Liver (tissue), 7 donors: ENCODE measurements at regions not wholly inside any gene's neighbourhood (a gene's known extent, or its start where the extent isn't known, plus 50 kb on each side); places are given as distances from the start of the nearest gene placed in this dataset.

ENCODE experiments used
- DNase-seq: peaks from one replicate; pipeline ENCODE4 v3.0.0-alpha.2; 2017; ENCODE audit warnings: low spot score
- H3K27ac ChIP-seq, 2 donors: one replicate each; pipeline ENCODE4 v1.7.0; 2013; ENCODE audit warnings: inconsistent platforms in 2 of 2, low read length in 2 of 2, control low read depth in 1 of 2, low read depth in 1 of 2, mild to moderate bottlenecking in 1 of 2
- H3K27me3 ChIP-seq, 4 donors: one replicate each; pipeline versions ENCODE4 v1.6.1 to v1.7.0; 2013; ENCODE audit warnings: low read length in 3 of 4, inconsistent platforms in 1 of 4, mild to moderate bottlenecking in 1 of 4, moderate library complexity in 1 of 4; ENCODE audit not compliant: control insufficient read depth in 4 of 4, insufficient read depth in 4 of 4
- H3K36me3 ChIP-seq, 4 donors: one replicate each; pipeline versions ENCODE4 v1.6.1 to v1.7.0; 2013; ENCODE audit warnings: low read length in 3 of 4, mild to moderate bottlenecking in 3 of 4, low read depth in 1 of 4, moderate library complexity in 1 of 4; ENCODE audit not compliant: control insufficient read depth in 4 of 4, insufficient read depth in 3 of 4
- H3K4me1 ChIP-seq, 4 donors: one replicate each; pipeline versions ENCODE4 v1.6.1 to v1.7.0; 2013; ENCODE audit warnings: low read length in 3 of 4, mild to moderate bottlenecking in 3 of 4, moderate library complexity in 1 of 4; ENCODE audit not compliant: control insufficient read depth in 4 of 4, insufficient read depth in 4 of 4
- H3K4me3 ChIP-seq, 3 donors: one replicate each; pipeline versions ENCODE4 v1.6.1 to v1.7.0; 2013; ENCODE audit warnings: low read length in 3 of 3, control low read depth in 1 of 3, low read depth in 1 of 3, mild to moderate bottlenecking in 1 of 3
- H3K9ac ChIP-seq, 2 donors: one replicate each; pipeline ENCODE4 v1.7.0; 2013; ENCODE audit warnings: low read length in 2 of 2, mild to moderate bottlenecking in 2 of 2, moderate library complexity in 2 of 2, control low read depth in 1 of 2, low read depth in 1 of 2
- H3K9me3 ChIP-seq, 4 donors: one replicate each; pipeline versions ENCODE4 v1.6.1 to v1.7.0; 2013; ENCODE audit warnings: low read length in 3 of 4; ENCODE audit not compliant: control insufficient read depth in 4 of 4
- EGR1 ChIP-seq, 2 donors: IDR thresholded peaks; 2 replicates each; pipeline ENCODE4 v1.6.1; 2016 to 2018; ENCODE audit warnings: antibody characterized with exemption in 2 of 2, low read depth in 2 of 2
- FOXA1 ChIP-seq: IDR thresholded peaks from 2 replicates; pipeline ENCODE4 v1.6.1; 2016; ENCODE audit warnings: antibody characterized with exemption
- FOXA2 ChIP-seq: IDR thresholded peaks from 2 replicates; pipeline ENCODE4 v1.6.1; 2016; ENCODE audit warnings: antibody characterized with exemption
- GABPA ChIP-seq, 2 donors: IDR thresholded peaks in 1 of 2; conservative IDR thresholded peaks in 1 of 2; 2 replicates each; pipeline ENCODE4 v1.6.1; 2016; ENCODE audit warnings: antibody characterized with exemption in 2 of 2, mild to moderate bottlenecking in 1 of 2, moderate library complexity in 1 of 2
- HNF4A ChIP-seq, 2 donors: conservative IDR thresholded peaks; 2 replicates each; pipeline ENCODE4 v1.6.1; 2016; ENCODE audit warnings: antibody characterized with exemption in 2 of 2, mild to moderate bottlenecking in 2 of 2
- HNF4G ChIP-seq: IDR thresholded peaks from 2 replicates; pipeline ENCODE4 v1.6.1; 2016; ENCODE audit warnings: antibody characterized with exemption
- JUND ChIP-seq, 2 donors: IDR thresholded peaks; 2 replicates each; pipeline ENCODE4 v1.6.1; 2016; ENCODE audit warnings: antibody characterized with exemption in 2 of 2
- NR2F2 ChIP-seq: IDR thresholded peaks from 2 replicates; pipeline ENCODE4 v1.6.1; 2016; ENCODE audit warnings: antibody characterized with exemption
- RAD21 ChIP-seq, 2 donors: IDR thresholded peaks; 2 replicates each; pipeline ENCODE4 v1.6.1; 2016; ENCODE audit warnings: antibody characterized with exemption in 2 of 2, mild to moderate bottlenecking in 2 of 2
- RXRA ChIP-seq, 2 donors: IDR thresholded peaks; 2 replicates each; pipeline ENCODE4 v1.6.1; 2017 to 2018; ENCODE audit warnings: antibody characterized with exemption in 2 of 2, mild to moderate bottlenecking in 1 of 2
- YY1 ChIP-seq: IDR thresholded peaks from 2 replicates; pipeline ENCODE4 v1.6.1; 2016; ENCODE audit warnings: antibody characterized with exemption, mild to moderate bottlenecking
- WGBS: extraction: QIAGEN DNeasy Blood & Tissue Kit; methylation state at CpG from one replicate; pipeline ENCODE4 v1.1.7; 2013; 5-methylcytosine and 5-hydroxymethylcytosine counted together
- TF ChIP-seq, protein P1 (sequence below): IDR thresholded peaks from 2 replicates; pipeline ENCODE4 v1.6.1; 2016; ENCODE audit warnings: antibody characterized with exemption
- TF ChIP-seq, protein P2 (sequence below): IDR thresholded peaks from 2 replicates; pipeline ENCODE4 v1.6.1; 2016; ENCODE audit warnings: antibody characterized with exemption, mild to moderate bottlenecking
- TF ChIP-seq, protein P3 (sequence below): IDR thresholded peaks from 2 replicates; pipeline ENCODE4 v1.6.1; 2016; ENCODE audit warnings: antibody characterized with exemption
- TF ChIP-seq, protein P4 (sequence below): IDR thresholded peaks from 2 replicates; pipeline ENCODE4 v1.6.1; 2016; ENCODE audit warnings: antibody characterized with exemption
- donor health status: healthy.
- donor health status: healthy.
- donor health status: healthy.
- donor health status: healthy.

DNA sequence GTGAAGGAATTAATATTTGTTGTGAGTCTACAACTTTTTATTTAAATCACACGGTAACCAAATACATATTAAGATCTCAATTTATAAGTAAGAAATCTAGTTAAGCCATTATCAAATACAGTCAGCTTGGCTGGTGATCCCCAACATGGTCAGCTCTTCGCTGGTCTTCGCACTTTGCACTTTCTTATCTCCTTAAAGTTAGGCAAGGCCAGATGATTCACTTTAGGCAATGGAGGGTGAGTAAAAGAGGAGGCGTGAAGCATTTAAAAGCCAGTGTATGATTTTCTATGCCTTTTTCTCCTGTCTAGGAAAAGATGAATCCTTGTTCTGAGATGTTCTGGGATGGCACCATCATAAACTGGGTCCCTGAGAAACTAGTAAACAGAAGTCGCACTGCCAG lies 793.7 kb upstream of the ARGLU1 start:
- Histone ChIP-seq H3K9me3 (no peaks in the 10 kb centered on the region), H3K4me3 (no peak overlapping the region), H3K27ac (no peak overlapping the region), H3K9ac (no peak overlapping the region), H3K4me1 (no peaks in the 10 kb centered on the region), H3K36me3 (no peaks in the 10 kb centered on the region), H3K27me3 (peaks cover 0 to 7% (median 0%) of the 10 kb centered on the region in 4 donors)
- no peak for DNase-seq
- no peak for TF ChIP-seq JUND (IDR thresholded peaks at IDR 0.05)
- TF ChIP-seq RXRA (IDR thresholded peaks at IDR 0.05) = no peak
- TF ChIP-seq, protein P1, sequence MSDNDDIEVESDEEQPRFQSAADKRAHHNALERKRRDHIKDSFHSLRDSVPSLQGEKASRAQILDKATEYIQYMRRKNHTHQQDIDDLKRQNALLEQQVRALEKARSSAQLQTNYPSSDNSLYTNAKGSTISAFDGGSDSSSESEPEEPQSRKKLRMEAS = no peak
- TF ChIP-seq FOXA1 = no peak
- no peak for TF ChIP-seq EGR1 (IDR thresholded peaks at IDR 0.05; ENCODE audit: low read depth in 2 of 2)
- no peak for TF ChIP-seq NR2F2
- TF ChIP-seq HNF4A (conservative IDR thresholded peaks at IDR 0.05) = no peak
- TF ChIP-seq, protein P2, sequence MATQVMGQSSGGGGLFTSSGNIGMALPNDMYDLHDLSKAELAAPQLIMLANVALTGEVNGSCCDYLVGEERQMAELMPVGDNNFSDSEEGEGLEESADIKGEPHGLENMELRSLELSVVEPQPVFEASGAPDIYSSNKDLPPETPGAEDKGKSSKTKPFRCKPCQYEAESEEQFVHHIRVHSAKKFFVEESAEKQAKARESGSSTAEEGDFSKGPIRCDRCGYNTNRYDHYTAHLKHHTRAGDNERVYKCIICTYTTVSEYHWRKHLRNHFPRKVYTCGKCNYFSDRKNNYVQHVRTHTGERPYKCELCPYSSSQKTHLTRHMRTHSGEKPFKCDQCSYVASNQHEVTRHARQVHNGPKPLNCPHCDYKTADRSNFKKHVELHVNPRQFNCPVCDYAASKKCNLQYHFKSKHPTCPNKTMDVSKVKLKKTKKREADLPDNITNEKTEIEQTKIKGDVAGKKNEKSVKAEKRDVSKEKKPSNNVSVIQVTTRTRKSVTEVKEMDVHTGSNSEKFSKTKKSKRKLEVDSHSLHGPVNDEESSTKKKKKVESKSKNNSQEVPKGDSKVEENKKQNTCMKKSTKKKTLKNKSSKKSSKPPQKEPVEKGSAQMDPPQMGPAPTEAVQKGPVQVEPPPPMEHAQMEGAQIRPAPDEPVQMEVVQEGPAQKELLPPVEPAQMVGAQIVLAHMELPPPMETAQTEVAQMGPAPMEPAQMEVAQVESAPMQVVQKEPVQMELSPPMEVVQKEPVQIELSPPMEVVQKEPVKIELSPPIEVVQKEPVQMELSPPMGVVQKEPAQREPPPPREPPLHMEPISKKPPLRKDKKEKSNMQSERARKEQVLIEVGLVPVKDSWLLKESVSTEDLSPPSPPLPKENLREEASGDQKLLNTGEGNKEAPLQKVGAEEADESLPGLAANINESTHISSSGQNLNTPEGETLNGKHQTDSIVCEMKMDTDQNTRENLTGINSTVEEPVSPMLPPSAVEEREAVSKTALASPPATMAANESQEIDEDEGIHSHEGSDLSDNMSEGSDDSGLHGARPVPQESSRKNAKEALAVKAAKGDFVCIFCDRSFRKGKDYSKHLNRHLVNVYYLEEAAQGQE = no peak
- TF ChIP-seq, protein P3, sequence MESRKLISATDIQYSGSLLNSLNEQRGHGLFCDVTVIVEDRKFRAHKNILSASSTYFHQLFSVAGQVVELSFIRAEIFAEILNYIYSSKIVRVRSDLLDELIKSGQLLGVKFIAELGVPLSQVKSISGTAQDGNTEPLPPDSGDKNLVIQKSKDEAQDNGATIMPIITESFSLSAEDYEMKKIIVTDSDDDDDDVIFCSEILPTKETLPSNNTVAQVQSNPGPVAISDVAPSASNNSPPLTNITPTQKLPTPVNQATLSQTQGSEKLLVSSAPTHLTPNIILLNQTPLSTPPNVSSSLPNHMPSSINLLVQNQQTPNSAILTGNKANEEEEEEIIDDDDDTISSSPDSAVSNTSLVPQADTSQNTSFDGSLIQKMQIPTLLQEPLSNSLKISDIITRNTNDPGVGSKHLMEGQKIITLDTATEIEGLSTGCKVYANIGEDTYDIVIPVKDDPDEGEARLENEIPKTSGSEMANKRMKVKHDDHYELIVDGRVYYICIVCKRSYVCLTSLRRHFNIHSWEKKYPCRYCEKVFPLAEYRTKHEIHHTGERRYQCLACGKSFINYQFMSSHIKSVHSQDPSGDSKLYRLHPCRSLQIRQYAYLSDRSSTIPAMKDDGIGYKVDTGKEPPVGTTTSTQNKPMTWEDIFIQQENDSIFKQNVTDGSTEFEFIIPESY = no peak
- WGBS = 74% methylated on average over 5 of the region's 5 CpGs

DNA sequence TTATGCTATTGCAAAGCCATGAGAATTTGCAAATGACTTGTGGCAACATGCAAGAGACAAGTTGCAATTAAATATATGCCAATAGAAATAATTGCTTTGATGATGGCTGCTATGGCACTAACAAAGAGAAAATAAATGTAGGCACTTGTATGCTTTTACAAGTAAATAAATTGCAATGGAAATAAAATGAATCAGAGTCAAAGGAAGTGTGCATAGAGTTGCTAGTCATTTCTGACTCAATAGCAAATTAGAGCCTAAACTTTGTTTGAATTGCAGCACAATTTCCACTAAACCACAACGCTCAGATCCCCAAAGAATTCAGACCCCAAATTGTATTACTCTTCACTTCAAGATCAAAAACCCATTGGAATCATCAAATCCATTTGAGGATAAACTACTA lies 792.1 kb upstream of the ARGLU1 start:
- no peaks in the 10 kb centered on the region for H3K9me3 ChIP-seq
- no peak for DNase-seq
- TF ChIP-seq RAD21 (IDR thresholded peaks at IDR 0.05) = no peak
- no peaks in the 10 kb centered on the region for H3K4me1 ChIP-seq
- H3K27ac ChIP-seq = no peak overlapping the region
- no peak overlapping the region for H3K9ac ChIP-seq
- 90% methylated on average over 1 of the region's 1 CpG for WGBS
- H3K4me3 ChIP-seq = no peak overlapping the region
- H3K36me3 ChIP-seq = no peaks in the 10 kb centered on the region
- peaks cover 0 to 8% (median 0%) of the 10 kb centered on the region in 4 donors for H3K27me3 ChIP-seq

DNA sequence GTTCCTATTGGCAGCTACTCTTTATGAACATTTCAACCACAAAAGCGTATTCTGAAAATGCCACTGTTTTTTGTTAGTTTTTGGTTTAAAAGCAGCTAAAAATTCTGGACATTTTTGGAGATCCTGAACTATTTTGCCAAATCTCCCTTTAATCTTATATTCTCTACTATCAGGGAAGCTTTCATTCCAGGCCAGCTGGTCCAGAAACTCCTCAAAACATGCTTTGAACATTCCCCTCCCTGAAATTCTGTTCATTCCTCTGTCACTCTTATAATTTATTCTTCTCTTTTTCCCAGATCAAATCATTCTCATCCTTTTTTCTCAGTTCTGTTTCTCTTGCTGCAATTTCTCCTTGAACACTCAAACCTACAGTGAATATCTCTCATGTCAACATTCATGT lies 790.9 kb upstream of the ARGLU1 start:
- WGBS = 67% methylated on average over 1 of the region's 1 CpG
- no peak for TF ChIP-seq EGR1 (IDR thresholded peaks at IDR 0.05; ENCODE audit: low read depth in 2 of 2)
- no peak for TF ChIP-seq GABPA (IDR thresholded peaks at IDR 0.05 in 1 of 2, conservative IDR thresholded peaks at IDR 0.05 in 1 of 2)
- no peak for TF ChIP-seq RAD21 (IDR thresholded peaks at IDR 0.05)
- TF ChIP-seq FOXA2 = no peak
- no peak for TF ChIP-seq YY1
- no peak for TF ChIP-seq JUND (IDR thresholded peaks at IDR 0.05)
- TF ChIP-seq, protein P4, sequence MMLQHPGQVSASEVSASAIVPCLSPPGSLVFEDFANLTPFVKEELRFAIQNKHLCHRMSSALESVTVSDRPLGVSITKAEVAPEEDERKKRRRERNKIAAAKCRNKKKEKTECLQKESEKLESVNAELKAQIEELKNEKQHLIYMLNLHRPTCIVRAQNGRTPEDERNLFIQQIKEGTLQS = no peak
- TF ChIP-seq, protein P2 = no peak
- no peak for TF ChIP-seq FOXA1
- TF ChIP-seq HNF4G = no peak
- Histone ChIP-seq H3K4me1 (no peaks in the 10 kb centered on the region), H3K9me3 (no peaks in the 10 kb centered on the region), H3K27me3 (peaks cover 0 to 8% (median 0%) of the 10 kb centered on the region in 4 donors), H3K36me3 (no peaks in the 10 kb centered on the region), H3K27ac (no peak overlapping the region), H3K9ac (no peak overlapping the region), H3K4me3 (no peak overlapping the region)
- DNase-seq = no peak
